GM19328 (cell line): ENCODE measurements at regions not wholly inside any gene's neighbourhood (a gene's known extent, or its start where the extent isn't known, plus 50 kb on each side); places are given as distances from the start of the nearest gene placed in this dataset.
"Not testable (repeated sequence)": the region's sequence is repeated elsewhere in the genome, so short reads cannot be mapped to it uniquely, and the experiment has no call there.

ENCODE experiments used
- ATAC-seq: cut with Tn5 transposase; IDR thresholded peaks from one replicate; pipeline ENCODE4 v1.9.1; 2021; ENCODE audit warnings: mild to moderate bottlenecking, moderate library complexity; ENCODE audit not compliant: unreplicated experiment

- no peak for ATAC-seq
These were observed 152.9 kb upstream of the ANKFN1 start for GRCh38 chr17:56000411-56000810.

- ATAC-seq, result not testable (repeated sequence)
These were observed 150.6 kb upstream of the ANKFN1 start for GRCh38 chr17:56002656-56003055.

GRCh38 chr17:56009795-56010651 is 143.3 kb upstream of the ANKFN1 start:
- no peak for ATAC-seq

- no peak for ATAC-seq
These were observed 141.7 kb upstream of the ANKFN1 start for GRCh38 chr17:56011406-56012131.

- no peak for ATAC-seq
These were observed 135.1 kb upstream of the ANKFN1 start for GRCh38 chr17:56018211-56018610.

- ATAC-seq, result no peak
These were observed 132.9 kb upstream of the ANKFN1 start for GRCh38 chr17:56020369-56020768.

- ATAC-seq, result no peak
These were observed 131.5 kb upstream of the ANKFN1 start for GRCh38 chr17:56021681-56022190.

GRCh38 chr17:56023851-56024250 is 129.4 kb upstream of the ANKFN1 start:
- ATAC-seq, result no peak

GRCh38 chr17:56026915-56027314 is 126.4 kb upstream of the ANKFN1 start:
- no peak for ATAC-seq

GRCh38 chr17:56028837-56029236 is 124.4 kb upstream of the ANKFN1 start:
- no peak for ATAC-seq

- ATAC-seq, result no peak
These were observed 123.2 kb upstream of the ANKFN1 start for GRCh38 chr17:56030009-56030624.

GRCh38 chr17:56031636-56032035 is 121.6 kb upstream of the ANKFN1 start:
- no peak for ATAC-seq

- ATAC-seq, result no peak
These were observed 119.1 kb upstream of the ANKFN1 start for GRCh38 chr17:56034197-56034635.

- ATAC-seq, result no peak
These were observed 115.1 kb upstream of the ANKFN1 start for GRCh38 chr17:56038131-56038530.

GRCh38 chr17:56045872-56046271 is 107.4 kb upstream of the ANKFN1 start:
- no peak for ATAC-seq

- no peak for ATAC-seq
These were observed 105.9 kb upstream of the ANKFN1 start for GRCh38 chr17:56047331-56047730.

GRCh38 chr17:56057869-56058268 is 95.4 kb upstream of the ANKFN1 start:
- no peak for ATAC-seq

GRCh38 chr17:56064506-56064905 is 88.8 kb upstream of the ANKFN1 start:
- ATAC-seq, result no peak

GRCh38 chr17:56074361-56074890 is 78.8 kb upstream of the ANKFN1 start:
- ATAC-seq, result no peak

GRCh38 chr17:56076980-56077379 is 76.3 kb upstream of the ANKFN1 start:
- ATAC-seq, result no peak

GRCh38 chr17:56083475-56083874 is 69.8 kb upstream of the ANKFN1 start:
- no peak for ATAC-seq
